T follicular helper cell (primary cell): ENCODE measurements at regions not wholly inside any gene's neighbourhood (a gene's known extent, or its start where the extent isn't known, plus 50 kb on each side); places are given as distances from the start of the nearest gene placed in this dataset.
"Not testable (repeated sequence)": the region's sequence is repeated elsewhere in the genome, so short reads cannot be mapped to it uniquely, and the experiment has no call there.

Source experiments
- DNase-seq: peaks from one replicate; pipeline ENCODE4 v3.0.0-alpha.2; 2020; ENCODE audit warnings: low read depth

DNA sequence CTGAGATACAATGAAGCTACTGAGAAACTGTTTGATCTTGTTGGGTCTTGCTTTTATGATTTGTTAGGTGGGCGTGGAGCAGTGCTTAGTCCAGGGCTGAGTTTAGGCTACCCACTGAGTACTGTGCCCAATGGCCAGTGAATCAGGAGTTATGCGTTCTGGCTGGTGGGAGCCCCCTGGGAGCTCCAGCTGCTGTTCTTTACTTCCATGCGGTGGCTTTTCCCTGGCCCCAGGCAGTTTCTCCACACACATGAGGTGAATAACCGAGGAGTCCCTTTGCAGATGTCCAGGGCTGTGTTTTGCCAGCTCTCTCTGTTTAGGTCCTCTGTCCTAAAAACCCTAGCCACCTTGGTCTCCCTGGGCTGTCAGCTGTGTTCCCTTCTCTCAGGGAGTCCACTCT, 106.5 kb downstream of the KLF13 start:
- DNase-seq: no peak

GRCh38 chr15:31433574-31433973, 106.9 kb downstream of the KLF13 start:
- DNase-seq: no peak

- no peak for DNase-seq
Measured at GRCh38 chr15:31434275-31434587, 107.6 kb downstream of the KLF13 start.

GRCh38 chr15:31434588-31435260, 108.1 kb downstream of the KLF13 start:
- peak; percentile 60 for DNase-seq

- peak; percentile 71 for DNase-seq
Measured at GRCh38 chr15:31435261-31435911, 108.8 kb downstream of the KLF13 start.

- no peak for DNase-seq
Measured at GRCh38 chr15:31435912-31436628, 109.4 kb downstream of the KLF13 start.

GRCh38 chr15:31437686-31438085, 111.1 kb downstream of the KLF13 start:
- no peak for DNase-seq

DNA sequence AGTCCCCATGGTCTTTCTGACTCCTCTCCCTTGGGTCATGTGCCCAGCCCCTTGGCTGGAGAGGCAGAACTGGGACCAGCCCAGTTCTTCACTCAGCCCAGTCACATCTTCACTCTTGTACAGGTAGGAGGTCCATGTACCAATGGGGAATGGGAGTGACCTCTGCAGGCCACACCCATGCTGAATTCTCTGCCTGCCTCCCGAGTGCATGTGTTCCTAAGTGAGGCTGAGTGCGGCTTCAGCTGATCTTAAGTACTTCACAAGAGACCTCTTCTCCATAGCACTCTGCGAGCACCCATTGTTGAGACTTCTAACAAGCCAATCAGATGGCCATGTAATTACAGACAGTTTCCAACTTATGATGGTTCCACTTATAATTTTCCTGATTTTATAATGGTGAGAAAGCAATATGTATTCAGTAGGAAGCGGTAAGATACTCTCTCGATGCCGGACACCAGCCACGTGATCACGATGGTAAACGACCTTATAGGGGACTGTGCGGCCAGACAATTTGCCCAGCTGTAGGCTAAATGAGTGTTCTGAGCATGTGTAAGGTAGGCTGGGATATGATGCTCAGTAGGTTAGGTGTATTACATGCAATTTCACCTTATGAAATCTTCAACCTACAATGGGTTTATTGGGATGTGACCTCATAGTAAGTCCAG, 112.1 kb downstream of the KLF13 start:
- no peak for DNase-seq

- no peak for DNase-seq
Measured at GRCh38 chr15:31439328-31439727, 112.7 kb downstream of the KLF13 start.

DNA sequence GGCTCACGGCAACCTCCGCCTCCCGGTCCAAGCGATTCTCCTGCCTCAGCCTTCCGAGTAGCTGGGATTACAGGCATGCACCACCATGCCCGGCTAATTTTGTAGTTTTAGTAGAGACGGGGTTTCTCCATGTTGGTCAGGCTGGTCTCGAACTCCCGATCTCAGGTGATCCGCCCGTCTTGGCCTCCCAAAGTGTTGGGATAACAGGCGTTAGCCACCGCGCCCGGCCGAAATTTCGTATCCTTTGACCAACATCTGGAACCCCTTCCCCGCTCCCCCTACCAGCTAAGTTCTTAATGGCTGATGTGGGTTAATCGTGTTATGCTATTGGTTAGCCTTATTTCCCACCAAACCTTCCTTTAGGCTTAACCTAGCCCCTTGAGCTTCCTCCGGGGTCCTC, 113.6 kb downstream of the KLF13 start:
- not testable (repeated sequence) for DNase-seq

DNA sequence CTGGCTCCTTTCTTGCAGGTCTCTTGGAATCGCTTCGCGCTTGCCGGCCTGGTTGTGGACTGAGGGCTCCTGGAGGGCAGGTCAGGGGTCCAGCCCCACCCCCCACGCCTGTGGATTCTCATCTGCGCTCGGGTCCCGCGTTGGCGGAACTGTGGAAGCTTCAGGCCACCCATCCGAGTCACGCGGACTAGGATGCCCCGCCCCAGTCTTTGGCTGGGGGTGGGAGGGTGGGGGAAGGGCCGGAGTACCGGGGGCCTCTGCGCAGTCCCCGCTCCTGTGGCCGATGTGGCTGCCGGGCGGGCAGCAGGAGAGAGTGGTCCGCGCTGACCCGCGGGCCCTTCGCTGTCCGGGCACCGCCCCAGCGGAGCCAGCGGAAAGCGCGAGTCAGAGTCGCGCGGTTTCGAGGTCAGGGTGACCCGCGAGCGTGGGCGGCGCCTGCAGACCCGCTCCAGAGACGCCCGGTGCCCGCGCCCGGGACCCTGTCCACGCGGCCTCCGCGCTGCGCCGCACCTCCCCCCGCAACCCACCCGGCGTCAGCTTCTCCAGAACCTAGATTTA, 114.2 kb downstream of the KLF13 start:
- no peak for DNase-seq

GRCh38 chr15:31442226-31442625, 115.6 kb downstream of the KLF13 start:
- DNase-seq: no peak

DNA sequence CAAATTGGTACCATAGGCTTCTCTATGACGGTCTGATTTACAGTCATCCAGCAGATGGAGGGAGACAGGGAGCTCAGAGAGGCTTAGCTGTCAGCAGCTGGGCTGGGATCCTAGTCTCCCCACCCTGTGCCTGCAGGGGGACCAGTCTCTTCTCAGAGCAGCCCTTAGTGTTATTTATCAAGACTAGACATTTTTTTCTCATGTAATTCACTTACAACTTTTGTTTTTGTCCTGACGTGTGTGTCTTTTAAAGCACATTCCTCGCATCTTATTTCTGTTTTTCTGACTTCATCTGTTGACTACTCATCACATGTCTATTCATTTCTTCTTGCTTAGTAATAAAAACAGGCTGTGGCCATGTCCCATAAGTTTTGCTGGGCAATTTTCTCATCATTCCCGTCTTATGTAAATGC, 116.1 kb downstream of the KLF13 start:
- DNase-seq: no peak

- DNase-seq: no peak
Measured at GRCh38 chr15:31444844-31445243, 118.2 kb downstream of the KLF13 start.

- no peak for DNase-seq
Measured at GRCh38 chr15:31446546-31446945, 119.9 kb downstream of the KLF13 start.

GRCh38 chr15:31447931-31448634, 121.4 kb downstream of the KLF13 start:
- DNase-seq: no peak

GRCh38 chr15:31448635-31448979, 122.0 kb downstream of the KLF13 start:
- DNase-seq: no peak

DNA sequence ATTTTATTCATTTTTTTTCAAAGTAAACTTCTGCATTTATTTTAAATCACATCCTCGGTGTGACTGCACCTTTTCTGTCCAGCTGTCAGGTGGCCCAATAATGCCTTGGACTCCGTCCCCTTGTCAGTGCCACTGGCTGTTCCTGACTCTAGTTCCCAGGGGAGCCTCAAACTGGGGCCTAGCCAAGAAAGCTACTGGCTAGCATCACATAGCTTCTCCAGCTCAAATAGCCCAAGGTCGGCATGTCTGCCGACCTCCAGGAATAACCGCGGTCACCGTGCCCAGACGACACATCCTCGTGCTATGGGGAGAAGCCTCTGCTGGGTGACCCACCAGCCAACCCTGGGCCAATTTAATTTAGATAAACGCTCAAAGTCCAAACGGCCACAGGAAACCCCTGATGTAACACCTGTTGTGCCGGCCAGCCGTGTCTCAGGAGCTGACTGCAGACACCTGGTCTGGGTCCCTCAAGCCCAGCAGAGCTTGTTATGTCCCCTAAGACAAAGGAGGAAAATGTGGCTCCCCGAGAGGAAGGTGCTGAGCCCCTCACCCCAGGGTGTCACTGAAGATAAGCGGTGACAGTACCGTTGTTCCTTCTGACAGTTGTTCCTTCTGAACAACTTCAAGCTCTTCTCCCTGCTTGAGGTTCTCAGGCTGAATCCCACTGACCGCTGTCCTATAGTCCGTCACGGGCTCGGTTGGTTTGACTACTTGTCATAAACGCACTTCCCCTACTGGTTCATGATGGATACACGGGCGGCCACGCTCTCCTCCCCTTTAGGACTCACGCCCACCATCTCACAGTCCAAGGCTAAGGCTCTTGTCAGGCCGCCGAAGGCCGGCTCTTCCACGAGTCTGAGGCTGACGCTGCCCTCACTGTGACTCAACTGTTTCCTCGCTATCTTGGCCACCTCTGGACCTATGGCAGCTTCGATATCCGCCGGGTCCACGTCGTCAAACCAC, 126.2 kb downstream of the KLF13 start:
- DNase-seq: no peak

GRCh38 chr15:31453558-31454318, 127.1 kb downstream of the KLF13 start:
- no peak for DNase-seq

GRCh38 chr15:31455499-31455898, 128.9 kb downstream of the KLF13 start:
- DNase-seq: no peak
